B cell (primary cell): ENCODE measurements at regions not wholly inside any gene's neighbourhood (a gene's known extent, or its start where the extent isn't known, plus 50 kb on each side); places are given as distances from the start of the nearest gene placed in this dataset.

ENCODE experiments used
- ATAC-seq: fragments of 200-7000 bp; cut with Tn5 transposase; one replicate; pipeline ENCODE4 v1.10.0; 2021; ENCODE audit warnings: low read depth, mild to moderate bottlenecking, moderate number of reproducible peaks, moderate library complexity
- CTCF ChIA-PET: fragments of 350-600 bp; sonication (Branson Sonifier 250); formaldehyde crosslinking; loops from one replicate; lab custom pipeline; 2021; ENCODE audit warnings: antibody characterized with exemption, inconsistent platforms; lab: Charles Lee
- POLR2A ChIA-PET: fragments of 350-600 bp; sonication (Branson Sonifier 250); formaldehyde crosslinking; loops from one replicate; lab custom pipeline; 2021; ENCODE audit warnings: antibody characterized with exemption; lab: Charles Lee
- DNase-seq: peaks from one replicate; pipeline ENCODE4 v3.0.0; 2013
- H2AFZ ChIP-seq: 2 replicates; pipeline ENCODE4 v1.6.1; 2012; ENCODE audit warnings: mild to moderate bottlenecking, low read depth, low read length; ENCODE audit not compliant: insufficient read depth, poor library complexity, severe bottlenecking
- H3K27ac ChIP-seq, 2 donors: 1 replicate in 1 of 2; 2 replicates in 1 of 2; pipeline ENCODE4 v1.5.1; 2012 to 2013; ENCODE audit warnings: low read length in 2 of 2, mild to moderate bottlenecking in 2 of 2, moderate library complexity in 1 of 2
- H3K27me3 ChIP-seq, 4 experiments: fragments of 200-600 bp in 1 of 4; sonication (generic) in 1 of 4; replicated peaks in 1 of 4; 1 replicate in 2 of 4; 2 replicates in 2 of 4; pipeline versions ENCODE4 v1.6.1 to v1.7.0; 2013 to 2016; ENCODE audit warnings: low read length in 3 of 4, mild to moderate bottlenecking in 2 of 4, mixed read lengths in 1 of 4, moderate library complexity in 1 of 4; ENCODE audit not compliant: insufficient read depth in 4 of 4, control insufficient read depth in 3 of 4; ENCODE audit errors: control extremely low read depth in 1 of 4
- H3K36me3 ChIP-seq, 2 experiments: replicated peaks in 1 of 2; 1 replicate in 1 of 2; 2 replicates in 1 of 2; pipeline versions ENCODE4 v1.6.1 to v1.7.1; 2013; ENCODE audit warnings: low read length in 1 of 2; ENCODE audit not compliant: insufficient read depth in 2 of 2, control insufficient read depth in 1 of 2; ENCODE audit errors: control extremely low read depth in 1 of 2, extremely low read depth in 1 of 2
- H3K4me1 ChIP-seq, 2 donors: fragments of 200-600 bp in 1 of 2; sonication (generic) in 1 of 2; 1 replicate in 1 of 2; 2 replicates in 1 of 2; pipeline versions ENCODE4 v1.5.1 to v1.6.1; 2013 to 2017; ENCODE audit warnings: low read length in 2 of 2; ENCODE audit not compliant: control insufficient read depth in 2 of 2, insufficient read depth in 2 of 2
- H3K4me2 ChIP-seq: replicated peaks from 2 replicates; pipeline ENCODE3; 2012; ENCODE audit warnings: mild to moderate bottlenecking, low read depth, low read length; ENCODE audit not compliant: poor library complexity, severe bottlenecking
- H3K4me3 ChIP-seq, 5 experiments: fragments of 200-600 bp in 1 of 5; sonication (generic) in 1 of 5; 1 replicate in 3 of 5; 2 replicates in 2 of 5; pipeline versions ENCODE4 v1.5.1 to v1.7.0; 2011 to 2016; ENCODE audit warnings: low read length in 4 of 5, mild to moderate bottlenecking in 4 of 5, low read depth in 2 of 5, control low read depth in 1 of 5, moderate library complexity in 1 of 5; ENCODE audit not compliant: insufficient read depth in 1 of 5; ENCODE audit errors: control extremely low read depth in 1 of 5, extremely low read depth in 1 of 5
- H3K79me2 ChIP-seq: fragments of 200-600 bp; sonication (generic); one replicate; pipeline ENCODE4 v1.6.0; 2016; ENCODE audit warnings: low read length; ENCODE audit not compliant: control insufficient read depth, insufficient read depth
- H3K9ac ChIP-seq: fragments of 200-600 bp; sonication (generic); 2 replicates; pipeline ENCODE4 v1.6.1; 2017; ENCODE audit warnings: mild to moderate bottlenecking, low read length, moderate library complexity
- H3K9me3 ChIP-seq, 3 donors: one replicate each; pipeline versions ENCODE4 v1.6.1 to v1.7.1; 2013; ENCODE audit warnings: low read length in 2 of 3; ENCODE audit not compliant: control insufficient read depth in 2 of 3, insufficient read depth in 1 of 3; ENCODE audit errors: control extremely low read depth in 1 of 3
- H4K20me1 ChIP-seq: 2 replicates; pipeline ENCODE4 v1.6.0; 2012; ENCODE audit warnings: mild to moderate bottlenecking, low read length; ENCODE audit not compliant: insufficient read depth, control insufficient read depth, poor library complexity, severe bottlenecking
- H3K27ac Mint-ChIP-seq: one replicate; pipeline ENCODE4 v1.8.0; 2021; ENCODE audit warnings: mixed read lengths
- H3K27me3 Mint-ChIP-seq: one replicate; pipeline ENCODE4 v1.8.0; 2021; ENCODE audit warnings: mixed read lengths
- H3K4me1 Mint-ChIP-seq: one replicate; pipeline ENCODE4 v1.8.0; 2021; ENCODE audit warnings: mixed read lengths
- H3K4me3 Mint-ChIP-seq: one replicate; pipeline ENCODE4 v1.8.0; 2021; ENCODE audit warnings: mixed read lengths
- H3K9me3 Mint-ChIP-seq: one replicate; pipeline ENCODE4 v1.8.0; 2022; ENCODE audit warnings: mixed read lengths; ENCODE audit not compliant: insufficient read depth
- EZH2 ChIP-seq: IDR thresholded peaks from 2 replicates; pipeline ENCODE4 v1.6.1; 2012; ENCODE audit warnings: borderline replicate concordance, low read depth, mild to moderate bottlenecking, moderate library complexity, low read length; ENCODE audit not compliant: insufficient read depth, poor library complexity, severe bottlenecking
- WGBS: methylation state at CpG from one replicate; pipeline ENCODE4 v1.1.5; 2013; ENCODE audit warnings: missing lambda C conversion rate; ENCODE audit not compliant: insufficient coverage; 5-methylcytosine and 5-hydroxymethylcytosine counted together
- intact Hi-C: fragments of 100-400 bp; cut with micrococcal nuclease; formaldehyde crosslinking; loops from one replicate; pipeline ENCODE4 v1.10.0; 2022
- TF ChIP-seq, protein P1 (sequence below): fragments of 200-600 bp; IDR thresholded peaks from one replicate; pipeline ENCODE4 v1.8.0; 2022; ENCODE audit warnings: antibody characterized with exemption, mild to moderate bottlenecking

DNA sequence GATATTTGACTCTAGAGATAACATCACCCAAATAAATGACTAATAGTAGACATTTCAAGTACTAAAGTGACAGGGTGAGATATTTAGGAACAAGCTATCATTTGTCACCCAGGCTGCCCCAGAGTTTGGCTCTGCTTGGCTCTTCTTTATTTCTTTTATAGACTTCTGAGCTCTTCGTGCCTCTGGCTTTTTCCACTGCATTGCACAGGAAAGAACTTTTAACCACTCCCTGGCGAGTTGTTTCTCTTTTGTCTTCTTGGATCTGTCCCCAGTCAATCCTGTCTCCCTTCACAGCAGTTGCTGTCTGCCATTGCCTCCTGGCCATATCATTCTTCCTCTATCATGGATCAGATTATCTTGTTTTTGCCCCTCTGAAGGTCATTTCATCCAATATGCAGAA, 339.2 kb upstream of the DCBLD2 start:
- no peaks in the 10 kb centered on the region for H3K27me3 ChIP-seq
- DNase-seq: no peak
- H3K4me2 ChIP-seq: no peak overlapping the region
- intact Hi-C loops: no loop called here
- H3K9me3 ChIP-seq: no peaks in the 10 kb centered on the region
- H3K27ac Mint-ChIP-seq: no peak overlapping the region
- H3K4me1 ChIP-seq: no peaks in the 10 kb centered on the region
- H3K27me3 Mint-ChIP-seq: no peaks in the 10 kb centered on the region
- H3K4me1 Mint-ChIP-seq: no peaks in the 10 kb centered on the region
- ChIA-PET POLR2A (no interaction called here), CTCF (no interaction called here)
- 77% methylated on average over 2 of the region's 2 CpGs for whole genome bisulfite sequencing
- no peak overlapping the region for H3K27ac ChIP-seq
- no peak overlapping the region for H3K4me3 ChIP-seq
- ATAC-seq: no peak
- TF ChIP-seq, protein P1, sequence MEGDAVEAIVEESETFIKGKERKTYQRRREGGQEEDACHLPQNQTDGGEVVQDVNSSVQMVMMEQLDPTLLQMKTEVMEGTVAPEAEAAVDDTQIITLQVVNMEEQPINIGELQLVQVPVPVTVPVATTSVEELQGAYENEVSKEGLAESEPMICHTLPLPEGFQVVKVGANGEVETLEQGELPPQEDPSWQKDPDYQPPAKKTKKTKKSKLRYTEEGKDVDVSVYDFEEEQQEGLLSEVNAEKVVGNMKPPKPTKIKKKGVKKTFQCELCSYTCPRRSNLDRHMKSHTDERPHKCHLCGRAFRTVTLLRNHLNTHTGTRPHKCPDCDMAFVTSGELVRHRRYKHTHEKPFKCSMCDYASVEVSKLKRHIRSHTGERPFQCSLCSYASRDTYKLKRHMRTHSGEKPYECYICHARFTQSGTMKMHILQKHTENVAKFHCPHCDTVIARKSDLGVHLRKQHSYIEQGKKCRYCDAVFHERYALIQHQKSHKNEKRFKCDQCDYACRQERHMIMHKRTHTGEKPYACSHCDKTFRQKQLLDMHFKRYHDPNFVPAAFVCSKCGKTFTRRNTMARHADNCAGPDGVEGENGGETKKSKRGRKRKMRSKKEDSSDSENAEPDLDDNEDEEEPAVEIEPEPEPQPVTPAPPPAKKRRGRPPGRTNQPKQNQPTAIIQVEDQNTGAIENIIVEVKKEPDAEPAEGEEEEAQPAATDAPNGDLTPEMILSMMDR: no peak
- TF ChIP-seq EZH2: no peak
- H3K4me3 Mint-ChIP-seq: no peak overlapping the region
- no peak overlapping the region for H3K9ac ChIP-seq
- H2AFZ ChIP-seq: no peak overlapping the region
- H3K79me2 ChIP-seq: no peaks in the 10 kb centered on the region
- H3K9me3 Mint-ChIP-seq: no peaks in the 10 kb centered on the region
- no peaks in the 10 kb centered on the region for H3K36me3 ChIP-seq
- H4K20me1 ChIP-seq: no peaks in the 10 kb centered on the region

DNA sequence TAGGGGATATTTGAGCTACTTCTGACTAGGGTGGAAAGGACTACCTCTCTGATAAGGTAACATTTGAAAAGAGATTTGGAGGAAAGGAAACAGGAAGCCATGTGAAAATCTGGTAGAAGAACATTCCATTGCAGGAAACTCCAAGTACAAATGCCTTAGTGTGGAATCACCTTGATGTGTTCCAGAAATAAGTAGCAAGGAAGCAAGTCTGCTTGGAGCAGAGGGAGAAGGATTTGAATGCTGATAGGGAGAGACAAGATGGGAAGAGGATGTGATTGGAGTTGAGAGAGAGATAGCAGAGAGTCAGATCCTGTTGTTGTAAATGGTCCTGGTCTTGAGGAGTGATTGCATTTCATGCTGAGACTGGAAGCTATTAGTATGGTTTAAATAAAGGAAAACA, 335.1 kb upstream of the DCBLD2 start:
- Histone ChIP-seq H2AFZ (no peak overlapping the region), H3K27ac (no peak overlapping the region), H3K4me3 (no peak overlapping the region), H3K4me1 (no peaks in the 10 kb centered on the region), H3K9me3 (no peaks in the 10 kb centered on the region), H3K36me3 (no peaks in the 10 kb centered on the region), H3K27me3 (no peaks in the 10 kb centered on the region), H3K9ac (no peak overlapping the region), H3K4me2 (no peak overlapping the region), H4K20me1 (no peaks in the 10 kb centered on the region), H3K79me2 (no peaks in the 10 kb centered on the region)
- H3K9me3 Mint-ChIP-seq: peaks cover 7% of the 10 kb centered on the region
- intact Hi-C loops: no loop called here
- no peak overlapping the region for H3K4me3 Mint-ChIP-seq
- no peaks in the 10 kb centered on the region for H3K27me3 Mint-ChIP-seq
- POLR2A ChIA-PET: no interaction called here
- CTCF ChIA-PET: no interaction called here
- H3K4me1 Mint-ChIP-seq: no peaks in the 10 kb centered on the region
- ATAC-seq (no peak), DNase-seq (no peak)
- TF ChIP-seq EZH2: no peak
- TF ChIP-seq, protein P1: no peak
- no peak overlapping the region for H3K27ac Mint-ChIP-seq
